K562 (cell line): ENCODE measurements at regions not wholly inside any gene's neighbourhood (a gene's known extent, or its start where the extent isn't known, plus 50 kb on each side); places are given as distances from the start of the nearest gene placed in this dataset.

ENCODE experiments used
- BCOR ChIP-seq: fragments of 450-650 bp; IDR thresholded peaks from 2 replicates; pipeline ENCODE4 v1.6.1; 2016
- CEBPZ ChIP-seq: fragments of 150-350 bp; IDR thresholded peaks from 2 replicates; pipeline ENCODE4 v1.6.1; 2014; ENCODE audit warnings: low read depth, mild to moderate bottlenecking, low read length, borderline replicate concordance
- CTCF ChIP-seq, 3 experiments: IDR thresholded peaks in 2 of 3; conservative IDR thresholded peaks in 1 of 3; 2 replicates each; pipeline ENCODE4 v1.5.1; 2011 to 2012; ENCODE audit warnings: low read length in 3 of 3, mild to moderate bottlenecking in 3 of 3, control low read depth in 2 of 3, improper control_type of control experiment in 1 of 3, inconsistent platforms in 1 of 3, low read depth in 1 of 3, mixed read lengths in 1 of 3, moderate library complexity in 1 of 3; ENCODE audit not compliant: insufficient read depth in 2 of 3
- ELF4 ChIP-seq: fragments of 450-650 bp; formaldehyde crosslinking; IDR thresholded peaks from 2 replicates; pipeline ENCODE4 v1.4.0; 2022; ENCODE audit warnings: missing genetic modification characterization
- MED1 ChIP-seq: sonication (generic); formaldehyde crosslinking; IDR thresholded peaks from 2 replicates; pipeline ENCODE4 v1.8.1; 2023; ENCODE audit warnings: missing genetic modification reagents, borderline replicate concordance
- MXI1 ChIP-seq: IDR thresholded peaks from 2 replicates; pipeline ENCODE4 v1.6.1; 2011; ENCODE audit warnings: low read depth, mild to moderate bottlenecking, improper control_type of control experiment, low read length
- POLR2A ChIP-seq: fragments of 450-650 bp; conservative IDR thresholded peaks from 2 replicates; pipeline ENCODE4 v1.6.1; 2016
- REST ChIP-seq, 2 experiments: fragments of 450-650 bp; formaldehyde crosslinking in 1 of 2; IDR thresholded peaks; 2 replicates each; pipeline versions ENCODE4 v1.4.0 to v1.6.1; 2014 to 2020; ENCODE audit warnings: mild to moderate bottlenecking in 2 of 2, borderline replicate concordance in 1 of 2, low read depth in 1 of 2
- SMC3 ChIP-seq: conservative IDR thresholded peaks from 2 replicates; pipeline ENCODE4 v1.6.1; 2011; ENCODE audit warnings: low read depth, low read length, improper control_type of control experiment; ENCODE audit not compliant: insufficient read depth
- ZNF398 ChIP-seq: fragments of 250-450 bp; sonication (Bioruptor Pico); IDR thresholded peaks from 2 replicates; pipeline ENCODE4 v1.8.0; 2021; ENCODE audit warnings: moderate library complexity, mild to moderate bottlenecking, inconsistent platforms
- ZNF449 ChIP-seq: fragments of 250-450 bp; sonication (Bioruptor Pico); IDR thresholded peaks from 2 replicates; pipeline ENCODE4 v1.8.0; 2022; ENCODE audit warnings: moderate library complexity, mild to moderate bottlenecking, inconsistent platforms
- ZNF561 ChIP-seq: fragments of 450-650 bp; formaldehyde crosslinking; conservative IDR thresholded peaks from 2 replicates; pipeline ENCODE4 v1.4.0; 2020; ENCODE audit warnings: mild to moderate bottlenecking, moderate library complexity

- TF ChIP-seq BCOR = no peak
- no peak for TF ChIP-seq MED1
- TF ChIP-seq ZNF398 = no peak
- TF ChIP-seq ZNF561 (CRISPR knock-in tag) = no peak
- TF ChIP-seq SMC3 = no peak
- TF ChIP-seq MXI1 = no peak
- no peak for TF ChIP-seq ELF4
- TF ChIP-seq CTCF (IDR thresholded peaks at IDR 0.05 in 2 of 3, conservative IDR thresholded peaks at IDR 0.05 in 1 of 3; ENCODE audit: insufficient read depth in 2 of 3, low read depth in 1 of 3, low read length in 3 of 3) = no peak
- TF ChIP-seq POLR2A = no peak
- TF ChIP-seq CEBPZ = no peak
- TF ChIP-seq ZNF449 (CRISPR knock-in tag) = no peak
- no peak for TF ChIP-seq REST (IDR thresholded peaks at IDR 0.05; ENCODE audit: borderline replicate concordance)
- no peak for TF ChIP-seq REST (CRISPR knock-in tag; IDR thresholded peaks at IDR 0.05; ENCODE audit: low read depth)
Measured at GRCh38 chr14:98728024-98728423, 544.0 kb downstream of the BCL11B start.
